GM18498 (cell line): ENCODE measurements at regions not wholly inside any gene's neighbourhood (a gene's known extent, or its start where the extent isn't known, plus 50 kb on each side); places are given as distances from the start of the nearest gene placed in this dataset.

ENCODE experiments used
- ATAC-seq: cut with Tn5 transposase; IDR thresholded peaks from one replicate; pipeline ENCODE4 v1.9.1; 2021; ENCODE audit warnings: mild to moderate bottlenecking, moderate library complexity; ENCODE audit not compliant: unreplicated experiment

DNA sequence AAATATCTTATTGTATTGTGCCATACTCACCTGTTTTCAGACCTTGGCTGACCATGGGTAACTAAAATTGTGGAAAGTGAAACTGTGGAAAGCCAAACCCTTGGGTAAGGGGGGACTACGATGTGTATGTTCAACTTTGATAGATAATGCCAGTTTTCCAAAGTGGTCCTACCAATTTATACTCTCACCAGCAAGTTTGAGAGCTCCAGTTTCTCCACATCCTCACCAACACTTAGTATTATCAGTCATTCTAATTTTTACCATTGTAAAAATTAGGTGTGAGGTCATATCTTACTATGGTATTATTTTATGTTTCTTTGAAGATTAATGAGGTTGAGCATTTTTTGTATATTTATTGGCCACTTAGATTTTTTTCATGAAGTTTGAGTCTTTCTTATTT is 346.9 kb upstream of the PODXL start:
- ATAC-seq = no peak

- ATAC-seq = no peak
These were observed 344.4 kb upstream of the PODXL start for GRCh38 chr7:131900785-131901287.

- no peak for ATAC-seq
These were observed 343.0 kb upstream of the PODXL start for GRCh38 chr7:131899271-131900030.

DNA sequence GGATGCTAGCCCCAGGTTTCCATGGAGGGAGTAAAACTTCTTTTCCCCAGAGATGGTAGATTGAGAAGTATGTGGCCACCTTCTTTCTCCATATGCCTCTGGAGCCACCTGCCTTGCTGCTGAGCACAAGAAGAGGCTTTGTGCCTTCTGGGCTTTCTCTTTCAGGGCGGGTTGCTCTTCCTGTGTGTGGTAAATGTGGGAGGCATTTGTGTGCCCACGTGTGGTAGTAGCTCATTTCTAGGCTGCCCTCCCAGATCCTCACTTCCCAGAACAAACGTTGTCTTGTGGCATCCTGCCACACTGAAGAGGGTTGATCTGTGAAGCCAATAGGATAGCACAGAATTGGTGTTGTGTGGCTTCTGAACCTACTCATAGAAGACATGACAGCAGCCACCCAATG is 342.0 kb upstream of the PODXL start:
- ATAC-seq = no peak

DNA sequence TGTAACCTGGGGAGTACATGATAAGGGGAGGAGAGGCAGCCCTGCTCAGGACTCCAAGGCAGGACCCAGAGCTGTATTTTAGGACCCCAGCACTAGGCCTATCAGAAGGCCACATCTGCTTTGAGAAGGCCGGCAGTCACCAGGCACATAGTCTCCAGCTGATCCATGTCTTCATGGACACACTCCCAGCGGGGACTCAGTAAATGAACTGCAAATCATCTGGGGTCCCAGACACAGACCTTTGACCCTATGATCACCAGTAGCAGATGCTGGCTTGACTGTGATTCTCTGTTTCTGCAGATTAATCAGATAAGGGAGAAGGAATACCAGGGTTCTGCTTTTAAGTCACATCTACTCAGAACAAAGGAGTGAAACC is 341.4 kb upstream of the PODXL start:
- ATAC-seq = no peak

- no peak for ATAC-seq
These were observed 340.8 kb upstream of the PODXL start for GRCh38 chr7:131897016-131897789.

DNA sequence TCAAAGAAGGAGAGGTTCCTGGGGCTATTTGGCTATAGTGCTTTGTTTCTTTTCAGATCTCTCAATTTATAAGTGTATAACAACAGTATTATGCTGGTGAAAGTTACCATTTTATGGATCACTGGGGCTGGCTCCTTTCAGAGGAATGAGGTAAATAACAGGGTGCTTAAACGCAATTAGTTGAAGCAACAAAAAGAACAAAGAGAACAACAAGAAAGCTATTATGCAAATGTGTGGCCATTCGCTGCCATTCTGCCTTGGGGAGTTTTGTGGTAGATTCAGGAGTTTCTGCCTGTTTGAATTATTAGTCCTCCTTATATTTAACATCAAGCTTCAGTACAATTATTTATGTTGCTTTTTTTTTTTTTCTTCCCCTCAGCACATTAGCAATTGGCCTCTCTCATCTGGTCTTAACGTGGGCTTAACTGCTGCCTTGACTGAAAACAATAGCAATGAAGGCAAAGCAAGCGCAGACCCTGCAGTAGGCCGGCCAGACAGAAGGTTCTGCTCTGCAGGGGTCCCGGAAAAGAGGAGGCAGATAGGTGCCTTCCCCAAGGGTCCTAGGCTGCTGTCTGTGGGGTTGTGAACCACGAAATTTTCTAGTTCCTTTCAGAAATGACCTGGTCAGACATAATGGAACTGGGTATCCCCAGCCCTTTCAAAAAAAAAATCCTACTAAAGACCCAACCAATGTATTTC is 339.9 kb upstream of the PODXL start:
- no peak for ATAC-seq

GRCh38 chr7:131895541-131896164 is 339.2 kb upstream of the PODXL start:
- no peak for ATAC-seq

GRCh38 chr7:131893631-131894340 is 337.4 kb upstream of the PODXL start:
- ATAC-seq = no peak

DNA sequence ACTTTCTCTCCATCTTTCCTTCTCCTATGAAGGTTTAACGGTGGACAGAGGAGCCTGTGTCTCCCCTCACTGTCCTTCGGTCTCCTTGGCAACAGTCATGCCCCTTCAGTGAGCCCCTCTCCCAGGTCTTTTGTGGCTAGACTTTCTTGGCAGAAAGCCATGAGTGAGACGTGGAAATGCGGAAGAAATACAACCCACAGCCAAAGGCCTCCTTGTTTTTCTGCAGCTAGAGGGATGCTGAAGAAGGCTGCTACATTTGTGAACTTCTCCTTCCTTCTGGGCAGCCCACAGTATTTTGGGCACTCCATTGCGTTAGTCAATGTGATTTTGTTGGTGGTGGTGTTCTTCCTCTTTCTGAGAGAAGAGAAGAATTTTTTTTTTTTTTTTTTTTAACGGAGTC is 333.7 kb upstream of the PODXL start:
- ATAC-seq = no peak

GRCh38 chr7:131889572-131890150 is 333.2 kb upstream of the PODXL start:
- no peak for ATAC-seq

GRCh38 chr7:131883769-131884168 is 327.3 kb upstream of the PODXL start:
- no peak for ATAC-seq

- ATAC-seq = no peak
These were observed 326.8 kb upstream of the PODXL start for GRCh38 chr7:131883196-131883595.

GRCh38 chr7:131882321-131882720 is 325.9 kb upstream of the PODXL start:
- no peak for ATAC-seq

GRCh38 chr7:131880078-131880477 is 323.6 kb upstream of the PODXL start:
- no peak for ATAC-seq

DNA sequence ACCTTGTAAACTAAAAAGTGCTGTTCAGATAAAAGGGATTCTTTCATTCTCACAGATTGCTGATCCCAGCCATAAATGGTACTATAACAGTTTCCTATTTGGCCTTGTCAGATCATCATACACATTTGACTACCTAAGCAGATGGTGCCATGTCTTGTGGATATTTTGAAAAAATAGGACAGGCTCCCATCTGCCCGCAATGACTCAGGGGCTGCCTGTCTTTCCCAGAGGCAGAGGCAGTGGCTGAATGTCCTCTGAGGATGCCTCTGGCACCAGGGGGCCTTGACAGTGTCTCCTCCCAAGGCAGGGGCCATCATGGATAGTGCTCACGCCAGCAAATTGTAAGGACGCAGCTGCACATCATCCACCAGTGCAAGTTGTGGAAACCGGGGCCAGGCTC is 323.0 kb upstream of the PODXL start:
- ATAC-seq = no peak

- no peak for ATAC-seq
These were observed 322.3 kb upstream of the PODXL start for GRCh38 chr7:131878777-131879176.

DNA sequence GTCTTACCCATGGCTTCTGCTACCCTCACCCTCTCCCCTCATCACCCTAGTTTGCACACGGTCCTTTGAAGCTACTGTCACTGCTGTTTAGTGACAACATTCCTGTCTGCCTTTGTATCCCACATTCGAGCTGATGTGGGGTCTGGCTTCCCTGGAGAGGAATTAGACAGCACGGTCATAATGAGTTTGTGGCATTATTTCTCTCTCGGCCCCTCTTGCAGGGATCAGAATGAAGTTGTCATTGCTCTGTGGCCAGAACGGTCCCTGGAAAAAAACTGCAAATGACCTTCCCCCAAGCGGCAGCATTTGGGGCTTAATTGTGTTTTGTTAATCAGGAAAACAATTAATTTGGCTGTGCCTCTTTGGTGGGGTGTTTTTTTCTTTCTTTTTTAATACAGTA is 317.2 kb upstream of the PODXL start:
- ATAC-seq = no peak

DNA sequence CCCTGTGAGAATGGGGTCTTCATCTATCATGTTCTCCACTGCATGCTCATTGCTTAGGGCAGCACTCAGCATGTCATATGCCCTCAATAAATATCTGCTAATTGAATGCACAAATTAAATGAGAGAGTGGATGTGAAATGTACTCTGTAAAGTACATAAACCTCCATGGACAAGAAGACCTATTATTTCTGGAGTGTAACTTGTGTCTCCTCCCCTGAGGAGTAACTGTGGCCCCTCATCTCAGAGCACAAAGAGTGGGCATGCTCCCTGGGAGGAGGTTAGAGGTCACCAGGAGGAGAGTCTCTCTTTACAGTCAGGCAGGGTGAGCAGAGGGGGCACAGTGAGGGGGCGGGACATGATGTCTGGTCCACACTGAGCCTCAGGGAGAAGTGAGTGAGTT is 313.6 kb upstream of the PODXL start:
- ATAC-seq = no peak

GRCh38 chr7:131869169-131869844 is 312.9 kb upstream of the PODXL start:
- no peak for ATAC-seq
